ENCODE measurements at regions not wholly inside any gene's neighbourhood (a gene's known extent, or its start where the extent isn't known, plus 50 kb on each side); places are given as distances from the start of the nearest gene placed in this dataset.

DNA sequence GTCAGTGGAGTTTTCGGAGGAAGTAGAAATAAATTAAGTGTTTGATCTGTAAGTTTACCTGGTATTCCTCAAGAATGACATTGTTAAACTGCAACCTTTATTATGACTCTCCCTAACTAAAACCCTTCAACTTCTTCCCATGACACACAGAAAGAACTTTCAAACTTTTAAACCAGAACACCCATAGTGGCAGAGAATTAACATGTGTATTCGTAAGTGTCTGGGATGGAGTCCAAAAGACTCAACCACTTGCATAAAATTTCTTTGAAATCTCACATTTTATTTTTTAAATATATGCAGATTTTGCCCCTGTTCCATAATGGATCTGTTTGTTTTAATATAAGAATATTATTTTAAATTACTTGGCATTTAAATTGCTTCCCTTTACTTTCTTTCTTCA is 54.6 kb upstream of the PLXNA4 start:
- Mint-ChIP-seq H3K27me3 (peaks cover 0 to 13% of the 10 kb centered on the region in 2 donors), H3K4me1 (ENCODE audit: low read depth in 2 of 2) (no peaks in the 10 kb centered on the region), H3K9me3 (no peaks in the 10 kb centered on the region), H3K4me3 (no peak overlapping the region), H3K36me3 (ENCODE audit: insufficient read depth) (no peaks in the 10 kb centered on the region), H3K27ac (no peak overlapping the region)
- DNase-seq = no peak
- ATAC-seq (replicated peaks) = no peak

Data from effector memory CD8-positive, alpha-beta T cell (primary cell).